ENCODE measurements at regions not wholly inside any gene's neighbourhood (a gene's known extent, or its start where the extent isn't known, plus 50 kb on each side); places are given as distances from the start of the nearest gene placed in this dataset.
"Not testable (repeated sequence)": the region's sequence is repeated elsewhere in the genome, so short reads cannot be mapped to it uniquely, and the experiment has no call there.

DNA sequence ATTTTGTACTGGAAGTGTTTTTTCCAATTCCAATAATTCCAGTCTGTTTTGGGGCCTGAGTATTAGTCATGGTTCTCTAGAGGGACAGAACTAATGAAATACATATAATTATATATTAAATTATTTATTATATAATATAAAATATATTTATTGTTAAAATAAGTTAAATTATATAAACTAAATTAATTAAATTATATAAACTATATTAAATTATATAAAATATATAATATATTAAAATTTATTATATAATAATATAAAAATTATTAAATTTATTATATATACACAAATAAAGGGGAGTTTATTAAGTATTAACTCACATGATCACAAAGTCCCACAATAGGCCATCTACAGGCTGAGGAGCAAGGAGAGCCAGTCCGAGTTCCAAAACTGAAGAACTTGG is 253.4 kb upstream of the NETO1 start:
- DNase-seq (ENCODE audit: low spot score), result no peak
- no peak for ATAC-seq (ENCODE audit: low FRiP score)
- TF ChIP-seq, protein P1, sequence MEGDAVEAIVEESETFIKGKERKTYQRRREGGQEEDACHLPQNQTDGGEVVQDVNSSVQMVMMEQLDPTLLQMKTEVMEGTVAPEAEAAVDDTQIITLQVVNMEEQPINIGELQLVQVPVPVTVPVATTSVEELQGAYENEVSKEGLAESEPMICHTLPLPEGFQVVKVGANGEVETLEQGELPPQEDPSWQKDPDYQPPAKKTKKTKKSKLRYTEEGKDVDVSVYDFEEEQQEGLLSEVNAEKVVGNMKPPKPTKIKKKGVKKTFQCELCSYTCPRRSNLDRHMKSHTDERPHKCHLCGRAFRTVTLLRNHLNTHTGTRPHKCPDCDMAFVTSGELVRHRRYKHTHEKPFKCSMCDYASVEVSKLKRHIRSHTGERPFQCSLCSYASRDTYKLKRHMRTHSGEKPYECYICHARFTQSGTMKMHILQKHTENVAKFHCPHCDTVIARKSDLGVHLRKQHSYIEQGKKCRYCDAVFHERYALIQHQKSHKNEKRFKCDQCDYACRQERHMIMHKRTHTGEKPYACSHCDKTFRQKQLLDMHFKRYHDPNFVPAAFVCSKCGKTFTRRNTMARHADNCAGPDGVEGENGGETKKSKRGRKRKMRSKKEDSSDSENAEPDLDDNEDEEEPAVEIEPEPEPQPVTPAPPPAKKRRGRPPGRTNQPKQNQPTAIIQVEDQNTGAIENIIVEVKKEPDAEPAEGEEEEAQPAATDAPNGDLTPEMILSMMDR (IDR thresholded peaks at IDR 0.05), result no peak

DNA sequence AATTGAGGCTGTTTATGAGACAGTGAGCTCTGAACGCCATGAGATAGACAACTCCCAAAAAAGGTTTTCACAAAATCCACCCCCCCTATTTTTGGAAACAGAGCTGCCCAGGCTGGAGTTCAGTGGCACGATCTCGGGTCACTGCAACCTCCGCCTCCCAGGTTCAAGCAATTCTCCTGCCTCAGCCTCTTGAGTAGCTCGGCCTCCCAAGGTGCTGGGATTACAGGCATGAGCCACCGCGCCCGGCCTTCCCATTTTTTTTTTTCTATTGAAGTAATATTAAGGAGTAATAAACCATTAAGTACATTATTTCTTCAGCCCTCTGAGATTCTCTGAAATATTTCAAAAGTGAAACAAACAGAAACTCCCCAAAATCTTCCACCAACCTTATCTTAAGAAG is 252.8 kb upstream of the NETO1 start:
- ATAC-seq (ENCODE audit: low FRiP score) (no peak), DNase-seq (ENCODE audit: low spot score) (no peak)
- TF ChIP-seq, protein P1 (IDR thresholded peaks at IDR 0.05), result no peak

DNA sequence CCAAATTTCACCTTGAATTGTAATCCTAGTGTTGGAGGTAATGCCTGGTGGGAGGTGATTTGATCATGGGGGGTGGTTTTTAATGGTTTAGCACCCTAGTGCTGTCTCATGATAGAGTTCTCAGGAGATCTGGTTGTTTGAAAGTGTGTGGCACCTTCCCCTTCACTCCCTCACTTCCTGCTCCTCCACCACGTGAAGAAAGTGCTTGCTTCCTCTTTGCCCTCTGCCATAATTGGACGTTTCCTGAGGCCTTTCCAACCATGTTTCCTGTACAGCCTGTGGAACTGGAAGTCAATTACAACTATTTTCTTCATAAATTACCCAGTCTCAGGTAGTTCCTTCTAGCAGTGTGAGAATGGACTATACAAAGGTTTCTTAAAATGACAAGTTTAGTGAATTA is 251.8 kb upstream of the NETO1 start:
- DNase-seq (ENCODE audit: low spot score), result no peak
- TF ChIP-seq, protein P1 (IDR thresholded peaks at IDR 0.05), result no peak
- ATAC-seq (ENCODE audit: low FRiP score), result no peak

DNA sequence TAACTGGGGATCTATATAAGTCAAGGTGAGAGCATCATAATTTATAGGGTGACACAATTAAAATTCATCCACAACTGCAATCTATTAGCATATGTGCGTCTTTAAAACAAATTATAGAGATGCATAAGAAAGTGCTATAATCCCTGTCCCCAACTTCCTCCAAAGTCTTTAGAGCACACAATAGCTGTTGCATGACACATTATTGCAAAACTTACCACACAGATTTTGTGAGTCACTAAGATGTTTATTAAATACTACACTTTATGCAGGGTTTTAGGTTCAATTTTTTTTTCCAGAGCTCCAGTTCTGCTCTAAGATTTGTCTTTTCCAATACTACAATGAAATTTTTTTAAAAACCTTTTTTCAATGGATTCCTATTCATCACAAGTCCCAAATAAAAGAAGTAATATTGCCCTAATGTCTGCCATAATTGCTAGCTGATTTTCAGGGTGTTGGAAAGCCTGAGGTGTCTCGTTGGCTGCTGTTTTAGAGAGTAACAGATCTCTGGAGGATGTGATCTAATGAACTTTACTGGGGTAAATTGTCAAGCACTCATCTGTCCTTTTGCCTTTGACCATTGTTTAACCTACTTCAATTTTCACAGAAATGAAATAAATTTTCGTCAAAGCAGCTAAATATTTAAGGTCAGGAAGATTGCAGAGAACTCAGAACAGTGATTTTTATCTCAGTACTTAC is 250.5 kb upstream of the NETO1 start:
- DNase-seq (ENCODE audit: low spot score) (no peak), ATAC-seq (ENCODE audit: low FRiP score) (no peak)
- TF ChIP-seq, protein P1 (IDR thresholded peaks at IDR 0.05), result no peak

DNA sequence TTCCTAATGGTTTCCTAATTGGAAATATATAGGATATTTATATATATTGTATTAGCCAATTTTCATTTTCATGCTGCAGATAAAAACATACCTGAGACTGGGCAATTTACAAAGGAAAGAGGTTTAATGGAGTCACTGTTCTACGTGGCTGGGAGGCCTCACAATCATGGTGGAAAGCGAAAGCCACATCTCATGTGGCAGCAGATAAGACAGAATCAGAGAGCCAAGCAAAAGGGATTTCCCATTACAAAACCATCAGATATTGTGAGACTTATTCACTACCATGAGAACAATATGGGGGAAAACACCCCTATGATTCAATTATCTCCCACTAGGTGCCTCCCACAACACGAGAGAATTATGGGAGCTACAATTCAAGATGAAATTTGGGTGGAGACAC is 242.5 kb upstream of the NETO1 start:
- TF ChIP-seq, protein P1 (IDR thresholded peaks at IDR 0.05), result no peak
- ATAC-seq (ENCODE audit: low FRiP score) (no peak), DNase-seq (ENCODE audit: low spot score) (no peak)

DNA sequence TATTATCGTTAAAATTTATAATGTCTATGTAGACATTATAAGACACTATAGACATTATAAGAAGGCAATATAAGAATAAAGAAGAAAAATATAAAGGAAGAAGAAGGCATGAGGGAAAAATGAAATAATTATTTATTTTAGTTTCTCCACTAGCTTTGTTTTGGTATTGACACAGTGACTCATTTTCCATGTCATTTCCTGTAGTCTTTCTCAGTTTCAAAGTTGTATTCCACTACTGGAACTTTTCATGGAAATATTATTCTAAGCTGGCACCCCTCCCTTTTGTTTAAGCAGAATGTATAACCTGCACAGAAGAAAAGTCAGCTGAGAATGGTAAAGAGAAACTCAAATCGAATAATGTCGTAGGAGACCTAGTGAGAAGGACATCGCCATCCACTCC is 234.2 kb upstream of the NETO1 start:
- ATAC-seq (ENCODE audit: low FRiP score) (no peak), DNase-seq (ENCODE audit: low spot score) (no peak)
- TF ChIP-seq, protein P1 (IDR thresholded peaks at IDR 0.05), result no peak

DNA sequence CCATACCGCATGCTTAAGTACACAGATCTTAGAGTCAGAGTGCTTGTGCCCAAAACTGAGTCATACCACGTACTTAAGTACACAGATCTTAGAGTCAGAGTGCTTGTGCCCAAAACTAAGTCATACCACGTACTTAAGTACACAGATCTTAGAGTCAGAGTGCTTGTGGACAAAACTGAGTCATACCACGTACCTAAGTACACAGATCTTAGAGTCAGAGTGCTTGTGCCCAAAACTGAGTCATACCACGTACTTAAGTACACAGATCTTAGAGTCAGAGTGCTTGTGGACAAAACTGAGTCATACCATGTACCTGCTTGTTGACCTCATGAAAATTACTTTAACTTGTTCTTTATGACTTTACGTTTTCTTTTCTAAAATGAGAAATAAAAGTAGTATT is 233.7 kb upstream of the NETO1 start:
- not testable (repeated sequence) for DNase-seq (ENCODE audit: low spot score); ATAC-seq (ENCODE audit: low FRiP score)

Measured in omental fat pad (tissue), 3 donors.